Trophoblast cell (in vitro differentiated cells and primary cell): ENCODE measurements at regions not wholly inside any gene's neighbourhood (a gene's known extent, or its start where the extent isn't known, plus 50 kb on each side); places are given as distances from the start of the nearest gene placed in this dataset.

Experiments used
- DNase-seq, 2 donors: peaks; one replicate each; pipeline ENCODE4 v3.0.0-alpha.2; 2016
- H2AFZ ChIP-seq: 2 replicates; pipeline ENCODE4 v1.6.1; 2013; ENCODE audit warnings: low read length, moderate library complexity, mild to moderate bottlenecking; ENCODE audit not compliant: insufficient read depth, poor library complexity
- H2AK5ac ChIP-seq: 2 replicates; pipeline ENCODE4 v1.6.1; 2013; ENCODE audit warnings: mild to moderate bottlenecking, low read length
- H2BK120ac ChIP-seq: 2 replicates; pipeline ENCODE4 v1.6.1; 2013; ENCODE audit warnings: low read length, mild to moderate bottlenecking, moderate library complexity; ENCODE audit not compliant: insufficient read depth, poor library complexity
- H2BK12ac ChIP-seq: 2 replicates; pipeline ENCODE4 v1.6.1; 2013; ENCODE audit warnings: mild to moderate bottlenecking, low read length, moderate library complexity
- H2BK5ac ChIP-seq: 2 replicates; pipeline ENCODE4 v1.6.1; 2013; ENCODE audit warnings: low read length, low read depth, moderate library complexity, mild to moderate bottlenecking; ENCODE audit not compliant: poor library complexity
- H3K14ac ChIP-seq: 2 replicates; pipeline ENCODE4 v1.6.1; 2013; ENCODE audit warnings: mild to moderate bottlenecking, low read length
- H3K18ac ChIP-seq: 2 replicates; pipeline ENCODE4 v1.6.1; 2013; ENCODE audit warnings: mild to moderate bottlenecking, low read length
- H3K23ac ChIP-seq: 2 replicates; pipeline ENCODE4 v1.6.1; 2013; ENCODE audit warnings: low read length
- H3K27ac ChIP-seq: 2 replicates; pipeline ENCODE4 v1.5.1; 2013; ENCODE audit warnings: low read depth, mild to moderate bottlenecking, inconsistent platforms, low read length, moderate library complexity
- H3K27me3 ChIP-seq: 2 replicates; pipeline ENCODE4 v1.6.1; 2013; ENCODE audit warnings: inconsistent platforms, mild to moderate bottlenecking, low read length, moderate library complexity; ENCODE audit not compliant: insufficient read depth
- H3K36me3 ChIP-seq, 2 experiments: 1 replicate in 1 of 2; 2 replicates in 1 of 2; pipeline ENCODE4 v1.6.1; 2013; ENCODE audit warnings: low read length in 2 of 2, mild to moderate bottlenecking in 2 of 2, moderate library complexity in 1 of 2; ENCODE audit not compliant: insufficient read depth in 2 of 2, control insufficient read depth in 1 of 2
- H3K4ac ChIP-seq: 2 replicates; pipeline ENCODE4 v1.6.1; 2013; ENCODE audit warnings: low read depth, mild to moderate bottlenecking, low read length, moderate library complexity
- H3K4me1 ChIP-seq, 2 experiments: 1 replicate in 1 of 2; 2 replicates in 1 of 2; pipeline ENCODE4 v1.6.1; 2013; ENCODE audit warnings: low read length in 2 of 2, mild to moderate bottlenecking in 2 of 2, moderate library complexity in 1 of 2; ENCODE audit not compliant: insufficient read depth in 2 of 2, control insufficient read depth in 1 of 2
- H3K4me2 ChIP-seq: 2 replicates; pipeline ENCODE4 v1.6.1; 2013; ENCODE audit warnings: inconsistent platforms, mild to moderate bottlenecking, low read length, moderate library complexity
- H3K4me3 ChIP-seq: 2 replicates; pipeline ENCODE4 v1.5.1; 2013; ENCODE audit warnings: mild to moderate bottlenecking, low read depth, low read length, inconsistent platforms
- H3K79me1 ChIP-seq: one replicate; pipeline ENCODE4 v1.6.1; 2013; ENCODE audit warnings: low read length
- H3K79me2 ChIP-seq: 2 replicates; pipeline ENCODE4 v1.6.1; 2013; ENCODE audit warnings: low read length, mild to moderate bottlenecking; ENCODE audit not compliant: control insufficient read depth, insufficient read depth, poor library complexity
- H3K9ac ChIP-seq: 2 replicates; pipeline ENCODE4 v1.6.1; 2013; ENCODE audit warnings: mild to moderate bottlenecking, low read length
- H3K9me3 ChIP-seq: 2 replicates; pipeline ENCODE4 v1.6.1; 2013; ENCODE audit warnings: low read depth, mild to moderate bottlenecking, control low read depth, inconsistent platforms, low read length; ENCODE audit not compliant: insufficient read depth
- H4K12ac ChIP-seq: 2 replicates; pipeline ENCODE4 v1.6.1; 2013; ENCODE audit warnings: low read depth, mild to moderate bottlenecking, low read length, moderate library complexity
- H4K8ac ChIP-seq: 2 replicates; pipeline ENCODE4 v1.6.1; 2013; ENCODE audit warnings: low read depth, mild to moderate bottlenecking, low read length, moderate library complexity
- H4K91ac ChIP-seq: one replicate; pipeline ENCODE4 v1.6.1; 2013; ENCODE audit warnings: low read depth, mild to moderate bottlenecking, low read length, moderate library complexity
- WGBS: extraction: QIAGEN DNeasy Blood & Tissue Kit; methylation state at CpG from one replicate; pipeline ENCODE4 v1.1.7; 2013; ENCODE audit warnings: missing lambda C conversion rate; ENCODE audit not compliant: insufficient read length, insufficient coverage; ENCODE audit errors: extremely low coverage; 5-methylcytosine and 5-hydroxymethylcytosine counted together

GRCh38 chr22:49637255-49637760 lies 190.4 kb downstream of the BRD1 start:
- H3K79me2 ChIP-seq = no peaks in the 10 kb centered on the region
- H3K79me1 ChIP-seq = no peaks in the 10 kb centered on the region
- no peak overlapping the region for H4K8ac ChIP-seq
- H4K12ac ChIP-seq = no peak overlapping the region
- no peak overlapping the region for H3K27ac ChIP-seq
- no peak overlapping the region for H2AFZ ChIP-seq
- H3K4ac ChIP-seq = no peak overlapping the region
- H3K4me2 ChIP-seq = no peak overlapping the region
- H3K27me3 ChIP-seq = no peaks in the 10 kb centered on the region
- H3K36me3 ChIP-seq = no peaks in the 10 kb centered on the region
- H3K4me1 ChIP-seq = peaks cover 0 to under 1% of the 10 kb centered on the region in 2 experiments
- no peak overlapping the region for H2BK12ac ChIP-seq
- no peak overlapping the region for H3K23ac ChIP-seq
- WGBS = no CpG with 5 or more reads among the region's 28 CpGs
- H2BK120ac ChIP-seq = no peak overlapping the region
- H3K9me3 ChIP-seq = peaks cover 5% of the 10 kb centered on the region
- H3K4me3 ChIP-seq = no peak overlapping the region
- H2AK5ac ChIP-seq = no peak overlapping the region
- no peak overlapping the region for H3K9ac ChIP-seq
- no peak overlapping the region for H3K18ac ChIP-seq
- DNase-seq = no peak
- no peak overlapping the region for H2BK5ac ChIP-seq
- no peak overlapping the region for H3K14ac ChIP-seq
- no peak overlapping the region for H4K91ac ChIP-seq

DNA sequence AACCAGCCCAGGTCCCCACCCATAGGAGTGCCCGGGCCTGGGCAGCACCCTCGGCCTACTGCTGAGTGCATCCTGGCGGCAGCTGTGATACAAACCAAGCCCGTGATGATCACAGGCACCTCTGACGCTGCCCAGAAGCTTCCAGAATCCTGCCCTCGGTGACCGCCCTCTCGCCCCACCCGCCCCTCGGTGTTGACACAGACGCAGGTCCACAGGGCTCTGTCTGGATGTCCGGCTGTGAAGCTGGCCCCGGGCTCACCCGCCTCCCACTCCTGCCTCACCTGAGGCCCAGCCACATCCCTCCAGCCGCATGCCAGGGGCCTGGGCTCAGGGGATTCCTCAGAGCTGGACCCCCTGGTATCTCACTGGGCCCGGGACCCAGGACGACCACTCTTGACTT lies 191.0 kb downstream of the BRD1 start:
- Histone ChIP-seq H2AK5ac (no peak overlapping the region), H2BK12ac (no peak overlapping the region), H3K27ac (no peak overlapping the region), H2AFZ (no peak overlapping the region), H2BK5ac (no peak overlapping the region), H3K4ac (no peak overlapping the region), H4K8ac (no peak overlapping the region), H3K79me1 (no peaks in the 10 kb centered on the region), H3K4me1 (peaks cover 0 to 3% of the 10 kb centered on the region in 2 experiments), H4K91ac (no peak overlapping the region), H3K4me3 (no peak overlapping the region), H3K9me3 (peaks cover 3% of the 10 kb centered on the region), H3K18ac (no peak overlapping the region), H3K14ac (no peak overlapping the region), H3K36me3 (no peaks in the 10 kb centered on the region), H3K27me3 (no peaks in the 10 kb centered on the region), H3K9ac (no peak overlapping the region), H3K79me2 (no peaks in the 10 kb centered on the region), H3K23ac (no peak overlapping the region), H2BK120ac (no peak overlapping the region), H3K4me2 (no peak overlapping the region), H4K12ac (no peak overlapping the region)
- no peak for DNase-seq
- WGBS = no CpG with 5 or more reads among the region's 17 CpGs

DNA sequence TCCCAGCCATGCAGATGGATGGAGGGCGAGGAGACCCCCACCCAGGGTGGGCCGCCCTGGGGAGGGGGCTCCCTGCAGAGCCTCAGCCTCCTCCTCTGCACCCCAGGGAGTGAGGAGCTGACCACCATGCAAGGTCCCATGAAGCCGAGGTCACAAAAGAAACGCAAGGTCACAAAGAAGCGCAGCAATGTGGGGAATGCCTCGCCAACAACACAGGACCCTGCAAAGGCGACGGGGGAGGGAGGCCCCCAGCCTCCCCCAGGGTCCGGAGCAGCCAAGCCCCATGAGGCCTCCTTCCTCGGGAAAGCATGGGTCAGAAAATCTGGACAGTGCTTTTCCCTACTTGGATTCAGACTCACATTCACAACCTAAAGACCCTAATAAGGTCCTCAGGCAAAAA lies 191.5 kb downstream of the BRD1 start:
- no peak overlapping the region for H3K27ac ChIP-seq
- no peak overlapping the region for H4K91ac ChIP-seq
- peaks cover 2% of the 10 kb centered on the region for H3K9me3 ChIP-seq
- no peak overlapping the region for H2BK5ac ChIP-seq
- H3K18ac ChIP-seq = no peak overlapping the region
- no peak overlapping the region for H3K4ac ChIP-seq
- H3K27me3 ChIP-seq = no peaks in the 10 kb centered on the region
- H3K23ac ChIP-seq = no peak overlapping the region
- H2BK12ac ChIP-seq = no peak overlapping the region
- no peak for DNase-seq
- H2BK120ac ChIP-seq = no peak overlapping the region
- H2AK5ac ChIP-seq = no peak overlapping the region
- no peaks in the 10 kb centered on the region for H3K79me1 ChIP-seq
- no peak overlapping the region for H3K9ac ChIP-seq
- no peak overlapping the region for H3K4me3 ChIP-seq
- H4K12ac ChIP-seq = no peak overlapping the region
- WGBS = no CpG with 5 or more reads among the region's 10 CpGs
- H2AFZ ChIP-seq = no peak overlapping the region
- H3K14ac ChIP-seq = no peak overlapping the region
- no peak overlapping the region for H4K8ac ChIP-seq
- H3K36me3 ChIP-seq = no peaks in the 10 kb centered on the region
- H3K4me2 ChIP-seq = no peak overlapping the region
- H3K4me1 ChIP-seq = peaks cover 0 to 3% of the 10 kb centered on the region in 2 experiments
- no peaks in the 10 kb centered on the region for H3K79me2 ChIP-seq

GRCh38 chr22:49634006-49634772 lies 193.5 kb downstream of the BRD1 start:
- H3K4me1 ChIP-seq = peaks cover 0 to 3% of the 10 kb centered on the region in 2 experiments
- no peak overlapping the region for H3K4me2 ChIP-seq
- no peaks in the 10 kb centered on the region for H3K79me1 ChIP-seq
- H3K14ac ChIP-seq = no peak overlapping the region
- no peak overlapping the region for H4K8ac ChIP-seq
- H3K9ac ChIP-seq = no peak overlapping the region
- H3K9me3 ChIP-seq = no peaks in the 10 kb centered on the region
- no peak overlapping the region for H3K4ac ChIP-seq
- no peak overlapping the region for H3K27ac ChIP-seq
- H3K18ac ChIP-seq = no peak overlapping the region
- no peak overlapping the region for H2AK5ac ChIP-seq
- H3K4me3 ChIP-seq = no peak overlapping the region
- no peaks in the 10 kb centered on the region for H3K27me3 ChIP-seq
- H4K91ac ChIP-seq = no peak overlapping the region
- H3K23ac ChIP-seq = no peak overlapping the region
- no CpG with 5 or more reads among the region's 22 CpGs for WGBS
- no peak for DNase-seq
- no peak overlapping the region for H2BK5ac ChIP-seq
- no peak overlapping the region for H2BK120ac ChIP-seq
- no peak overlapping the region for H2BK12ac ChIP-seq
- H2AFZ ChIP-seq = no peak overlapping the region
- no peak overlapping the region for H4K12ac ChIP-seq
- H3K36me3 ChIP-seq = no peaks in the 10 kb centered on the region
- H3K79me2 ChIP-seq = no peaks in the 10 kb centered on the region
